Central memory CD4-positive, alpha-beta T cell (primary cell): ENCODE measurements at regions not wholly inside any gene's neighbourhood (a gene's known extent, or its start where the extent isn't known, plus 50 kb on each side); places are given as distances from the start of the nearest gene placed in this dataset.
"Not testable (repeated sequence)": the region's sequence is repeated elsewhere in the genome, so short reads cannot be mapped to it uniquely, and the experiment has no call there.

ENCODE experiments used
- DNase-seq: peaks from one replicate; pipeline ENCODE4 v3.0.0; 2022

- no peak for DNase-seq
Observed at GRCh38 chr10:128568491-128568890, 442.3 kb upstream of the MKI67 start.

- DNase-seq: no peak
Observed at GRCh38 chr10:128568990-128569945, 443.0 kb upstream of the MKI67 start.

GRCh38 chr10:128570319-128570995, 444.2 kb upstream of the MKI67 start:
- DNase-seq: no peak

- no peak for DNase-seq
Observed at GRCh38 chr10:128571071-128571470, 444.8 kb upstream of the MKI67 start.

GRCh38 chr10:128571745-128572144, 445.5 kb upstream of the MKI67 start:
- DNase-seq: no peak

- DNase-seq: no peak
Observed at GRCh38 chr10:128572696-128573095, 446.5 kb upstream of the MKI67 start.

DNA sequence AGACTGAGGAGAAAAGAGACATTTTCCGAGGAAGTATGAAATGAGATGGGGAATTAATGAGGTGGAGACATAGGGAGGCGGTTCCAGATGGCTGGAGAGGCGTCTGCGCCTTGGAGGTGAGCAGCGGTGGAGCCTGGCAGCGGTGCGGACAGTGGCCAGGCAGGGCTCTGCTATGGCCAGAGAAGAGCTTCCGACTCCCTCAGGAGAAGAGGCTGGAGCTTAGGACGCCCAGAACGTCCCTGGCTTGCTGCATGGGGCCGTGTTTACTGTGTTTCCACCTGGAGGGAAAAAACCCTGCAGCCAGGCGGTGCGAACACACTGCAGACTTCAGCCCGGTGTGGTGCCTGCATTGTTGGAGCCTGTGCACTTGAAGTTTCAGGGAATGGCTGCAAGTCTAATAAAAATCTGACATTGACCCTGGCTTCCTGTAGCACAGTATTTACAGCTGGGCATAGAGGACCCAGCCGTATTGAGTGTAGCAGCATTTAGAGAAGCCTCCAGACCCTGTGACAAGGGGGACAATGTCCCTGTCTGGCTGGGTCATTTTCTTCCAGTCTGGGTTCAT, 447.1 kb upstream of the MKI67 start:
- no peak for DNase-seq

- DNase-seq: no peak
Observed at GRCh38 chr10:128573986-128574385, 447.8 kb upstream of the MKI67 start.

GRCh38 chr10:128574581-128575210, 448.5 kb upstream of the MKI67 start:
- DNase-seq: no peak

- no peak for DNase-seq
Observed at GRCh38 chr10:128575761-128576160, 449.5 kb upstream of the MKI67 start.

- no peak for DNase-seq
Observed at GRCh38 chr10:128576336-128576735, 450.1 kb upstream of the MKI67 start.

DNA sequence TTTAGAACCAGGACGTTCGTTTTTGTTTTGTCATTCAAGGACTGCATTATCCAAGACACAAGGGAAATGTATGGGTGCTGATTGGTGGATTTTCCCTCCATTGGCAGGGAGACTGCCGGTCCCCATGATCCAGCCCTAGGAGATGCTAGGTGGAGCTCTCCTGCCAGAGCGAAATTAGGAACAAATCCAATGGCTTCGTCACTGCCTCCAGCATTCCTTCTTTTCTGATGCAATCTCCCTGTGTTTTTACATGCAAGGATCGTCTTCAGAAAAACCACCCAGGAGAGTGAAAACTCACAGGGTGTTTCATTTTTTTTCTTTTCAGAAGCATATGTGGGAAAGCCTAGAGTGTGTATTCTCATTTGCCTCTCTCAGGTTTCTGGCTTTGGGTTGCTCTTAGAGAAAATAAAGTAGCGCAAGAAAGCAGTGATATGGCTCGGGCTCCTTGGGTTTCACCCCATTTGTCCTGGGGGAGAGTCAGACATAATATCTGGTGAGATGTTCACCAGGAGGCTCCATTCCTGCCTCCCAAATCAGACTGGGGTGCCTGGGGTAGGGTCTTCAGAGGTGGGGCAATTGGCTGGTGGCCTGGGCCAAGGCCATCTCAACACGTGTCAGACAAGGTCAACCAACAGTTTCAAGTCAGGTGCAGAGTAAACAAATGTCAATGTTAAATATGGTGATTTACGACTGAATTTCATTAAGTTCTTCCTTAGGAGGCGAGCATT, 450.9 kb upstream of the MKI67 start:
- no peak for DNase-seq

DNA sequence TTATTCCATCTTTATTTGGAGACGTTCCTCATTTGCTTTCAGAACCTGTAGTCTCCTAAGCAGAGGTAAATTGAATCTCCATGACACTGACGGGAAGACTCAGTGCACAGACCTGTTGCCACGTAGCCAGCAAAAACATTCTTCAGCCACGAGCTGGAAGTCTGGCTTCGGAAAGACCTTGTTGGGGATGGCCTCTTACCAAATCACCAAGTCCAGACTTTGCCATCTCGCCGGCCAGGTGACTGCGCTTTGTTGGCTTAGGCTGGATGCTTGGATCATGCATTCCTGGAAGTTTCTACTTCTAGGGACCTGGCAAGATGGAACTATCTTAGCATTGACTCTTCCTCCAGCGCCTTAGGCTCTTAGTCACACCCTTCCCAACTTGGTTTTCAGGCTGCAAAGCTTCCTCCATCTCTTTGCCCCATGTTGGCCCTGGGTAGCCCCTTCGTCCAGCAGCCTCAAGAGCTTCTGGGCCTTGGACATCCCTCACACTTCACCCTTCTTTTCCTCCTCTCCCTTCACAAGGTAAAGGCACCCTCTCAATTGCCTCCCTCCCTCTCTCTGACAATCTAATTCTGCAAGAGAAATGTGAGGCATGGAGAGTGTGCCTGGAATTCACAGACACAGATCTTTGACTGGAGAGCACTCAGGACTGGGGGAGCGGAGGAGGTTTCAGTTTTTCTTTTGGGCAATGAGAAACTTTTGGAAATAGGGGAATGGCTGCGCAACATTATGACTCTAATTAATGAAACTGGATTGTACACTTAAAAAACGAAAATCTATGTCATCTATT, 451.9 kb upstream of the MKI67 start:
- no peak for DNase-seq

GRCh38 chr10:128578766-128579165, 452.5 kb upstream of the MKI67 start:
- DNase-seq: no peak

- no peak for DNase-seq
Observed at GRCh38 chr10:128579280-128579865, 453.1 kb upstream of the MKI67 start.

GRCh38 chr10:128579901-128580300, 453.7 kb upstream of the MKI67 start:
- DNase-seq: no peak

GRCh38 chr10:128583125-128583524, 456.9 kb upstream of the MKI67 start:
- not testable (repeated sequence) for DNase-seq

DNA sequence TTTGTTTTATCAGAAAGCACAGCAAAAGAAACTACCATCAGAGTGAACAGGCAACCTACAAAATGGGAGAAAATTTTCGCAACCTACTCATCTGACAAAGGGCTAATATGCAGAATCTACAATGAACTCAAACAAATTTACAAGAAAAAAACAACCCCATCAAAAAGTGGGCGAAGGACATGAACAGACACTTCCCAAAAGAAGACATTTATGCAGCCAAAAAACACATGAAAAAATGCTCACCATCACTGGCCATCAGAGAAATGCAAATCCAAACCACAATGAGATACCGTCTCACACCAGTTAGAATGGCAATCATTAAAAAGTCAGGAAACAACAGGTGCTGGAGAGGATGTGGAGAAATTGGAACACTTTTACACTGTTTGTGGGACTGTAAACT, 460.4 kb upstream of the MKI67 start:
- DNase-seq: not testable (repeated sequence)

DNA sequence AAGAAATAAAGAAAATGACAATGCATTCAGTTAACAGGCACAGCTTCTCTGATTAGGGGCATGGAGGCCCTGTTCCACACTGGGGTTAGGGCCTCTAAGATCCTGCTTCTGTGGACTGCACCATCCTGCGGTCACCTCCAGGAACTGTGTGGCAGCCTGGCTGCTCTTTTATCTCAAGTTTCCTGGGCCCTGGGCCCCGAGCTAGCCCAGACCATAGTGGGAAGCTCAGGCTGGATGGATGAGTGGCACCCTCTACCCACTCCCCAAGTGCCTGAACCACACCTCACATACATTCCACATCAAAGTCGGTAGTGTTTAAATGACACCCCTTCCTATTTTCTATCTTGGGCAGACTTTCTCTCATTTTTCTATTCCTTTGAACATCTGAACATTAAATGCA, 461.5 kb upstream of the MKI67 start:
- no peak for DNase-seq

- DNase-seq: no peak
Observed at GRCh38 chr10:128588402-128588801, 462.2 kb upstream of the MKI67 start.

- DNase-seq: no peak
Observed at GRCh38 chr10:128594688-128595087, 468.5 kb upstream of the MKI67 start.
